Spinal cord (tissue), 9 donors: ENCODE measurements at regions not wholly inside any gene's neighbourhood (a gene's known extent, or its start where the extent isn't known, plus 50 kb on each side); places are given as distances from the start of the nearest gene placed in this dataset.

Source experiments
- DNase-seq, 6 donors: peaks; one replicate each; pipeline versions ENCODE4 v3.0.0 to v3.0.0-alpha.2; 2013 to 2015; ENCODE audit warnings: low spot score in 6 of 6, low read depth in 4 of 6
- H3K27ac ChIP-seq: one replicate; pipeline ENCODE4 v1.5.1; 2013; ENCODE audit warnings: low read depth, low read length, control low read depth
- H3K27me3 ChIP-seq: one replicate; pipeline ENCODE4 v1.6.1; 2013; ENCODE audit warnings: low read length; ENCODE audit not compliant: control insufficient read depth, insufficient read depth
- H3K36me3 ChIP-seq: one replicate; pipeline ENCODE4 v1.6.1; 2013; ENCODE audit warnings: low read length; ENCODE audit not compliant: control insufficient read depth, insufficient read depth
- H3K4me1 ChIP-seq: one replicate; pipeline ENCODE4 v1.6.1; 2013; ENCODE audit warnings: low read length; ENCODE audit not compliant: control insufficient read depth, insufficient read depth
- H3K4me3 ChIP-seq: one replicate; pipeline ENCODE4 v1.5.1; 2013; ENCODE audit warnings: low read depth, low read length, control low read depth
- H3K9me3 ChIP-seq: one replicate; pipeline ENCODE4 v1.6.1; 2013; ENCODE audit warnings: low read length; ENCODE audit not compliant: control insufficient read depth, insufficient read depth
- WGBS: methylation state at CpG from one replicate; pipeline ENCODE4 v1.1.5; 2013; ENCODE audit warnings: missing lambda C conversion rate; ENCODE audit not compliant: insufficient coverage; 5-methylcytosine and 5-hydroxymethylcytosine counted together
- donor health status: healthy.

DNA sequence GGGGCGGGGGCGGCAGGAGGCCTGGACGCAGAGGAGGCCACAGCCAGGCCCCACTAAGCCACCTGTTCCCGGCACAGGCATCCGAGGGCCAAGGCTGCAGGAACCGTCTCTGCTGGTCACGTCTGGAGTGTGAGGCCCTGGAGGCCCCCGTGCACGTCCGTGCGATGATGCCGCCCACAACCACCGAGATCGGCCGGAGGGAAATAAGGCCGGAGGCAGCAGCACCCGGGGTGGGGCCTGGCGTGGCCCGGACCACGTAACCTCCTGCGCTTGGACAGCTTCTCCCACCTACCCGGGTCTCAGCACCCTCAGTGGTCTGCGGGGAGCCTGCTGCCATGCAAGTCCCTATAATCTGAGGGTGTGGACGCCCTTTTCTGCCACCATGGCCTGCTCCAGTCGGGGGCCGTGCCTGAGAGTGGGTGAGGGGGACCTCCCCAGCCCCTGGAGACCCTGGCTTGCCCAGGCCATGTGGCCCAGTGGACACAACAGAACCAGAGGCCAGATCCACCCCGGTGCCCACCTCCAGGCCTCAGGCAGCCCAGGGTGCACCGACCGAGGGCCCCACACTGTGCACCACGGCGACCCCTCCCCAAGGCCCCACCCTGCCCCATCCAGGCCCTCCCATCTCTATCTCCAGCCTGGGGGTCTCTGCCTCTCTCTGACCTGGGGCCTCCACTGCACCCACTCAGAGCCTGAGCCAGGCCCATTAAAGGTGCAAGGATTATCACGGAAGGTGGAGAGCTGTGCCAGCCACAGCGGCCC, 83.1 kb downstream of the PDGFA start:
- H3K27me3 ChIP-seq = peaks cover 21% of the 10 kb centered on the region
- no peak overlapping the region for H3K4me3 ChIP-seq
- peaks cover 48% of the 10 kb centered on the region for H3K4me1 ChIP-seq
- no peaks in the 10 kb centered on the region for H3K9me3 ChIP-seq
- H3K27ac ChIP-seq = no peak overlapping the region
- no peaks in the 10 kb centered on the region for H3K36me3 ChIP-seq
- DNase-seq = no peak
- 85% methylated on average over 32 of the region's 33 CpGs for WGBS

DNA sequence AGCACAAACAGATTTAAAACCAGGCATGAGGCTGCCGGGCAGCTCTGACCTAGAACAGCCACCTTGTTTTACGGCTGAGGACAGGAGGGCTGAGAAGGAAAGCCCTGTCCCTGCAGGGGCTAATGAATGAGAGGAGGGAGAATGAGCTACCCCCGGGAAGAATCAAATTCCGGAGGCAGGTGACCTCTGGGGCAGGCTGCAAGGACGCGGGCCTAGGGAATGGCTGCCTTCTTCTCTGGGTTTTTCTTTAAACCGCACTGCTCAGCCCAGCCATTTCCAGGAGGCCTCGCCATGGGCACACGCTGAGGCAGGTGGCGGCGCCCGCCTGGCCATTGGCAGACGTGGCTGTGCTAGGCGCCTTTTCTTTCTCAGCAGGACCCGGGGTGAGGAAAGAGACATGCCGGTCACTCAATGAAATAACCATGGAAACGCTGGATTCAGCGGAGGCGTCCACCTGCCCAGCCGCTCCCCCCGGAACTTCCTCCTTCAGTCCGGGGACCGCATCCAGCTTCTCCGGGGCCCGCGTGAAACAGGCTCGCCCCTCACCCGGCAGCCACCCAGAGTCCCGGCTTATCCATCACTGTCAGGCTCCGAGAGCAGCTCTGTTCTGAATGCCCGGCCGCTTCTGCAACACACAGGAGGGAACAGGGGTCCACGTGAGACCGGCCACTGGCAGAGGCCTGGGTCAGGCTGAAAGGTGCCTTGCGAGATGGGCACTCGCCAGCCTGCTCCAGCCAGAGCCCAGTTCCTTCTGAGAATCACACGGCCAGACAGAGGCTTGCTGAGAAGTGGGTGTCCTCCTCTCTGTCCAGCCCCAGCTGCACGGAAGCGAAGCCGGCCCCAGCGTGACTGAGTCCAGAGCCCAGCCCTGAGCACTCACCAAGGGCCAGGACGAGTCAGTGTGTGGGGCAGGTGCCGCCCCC, 82.1 kb downstream of the PDGFA start:
- no peak overlapping the region for H3K27ac ChIP-seq
- peak in 4 of 6 donors; percentile 21 to 72 (median 39) for DNase-seq
- no peak overlapping the region for H3K4me3 ChIP-seq
- peaks cover 21% of the 10 kb centered on the region for H3K27me3 ChIP-seq
- H3K4me1 ChIP-seq = peaks cover 38% of the 10 kb centered on the region
- H3K9me3 ChIP-seq = no peaks in the 10 kb centered on the region
- no peaks in the 10 kb centered on the region for H3K36me3 ChIP-seq
- 21% methylated on average over 42 of the region's 43 CpGs for WGBS

DNA sequence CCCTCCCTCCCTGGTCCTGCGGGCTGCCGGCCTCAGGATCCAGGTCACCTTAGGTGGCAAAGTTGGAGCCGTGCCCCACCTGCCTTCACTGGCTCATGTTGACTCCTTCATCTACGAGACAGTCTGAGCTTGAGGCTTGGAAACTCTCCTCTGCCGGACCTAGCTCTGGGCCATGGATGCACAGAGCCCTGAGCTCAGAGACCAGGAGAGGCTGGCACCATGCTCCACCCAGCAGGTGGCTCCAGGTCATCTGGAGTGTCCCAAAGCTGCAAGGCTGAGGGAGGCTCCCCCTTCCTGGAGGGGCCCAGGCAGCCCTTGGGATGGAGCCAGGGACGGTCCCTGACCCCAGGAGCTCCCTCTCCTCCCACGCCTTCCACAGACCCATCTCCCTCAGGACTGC, 81.3 kb downstream of the PDGFA start:
- WGBS = 81% methylated on average over 5 of the region's 7 CpGs
- no peak for DNase-seq
- Histone ChIP-seq H3K9me3 (no peaks in the 10 kb centered on the region), H3K27me3 (peaks cover 21% of the 10 kb centered on the region), H3K27ac (no peak overlapping the region), H3K4me3 (no peak overlapping the region), H3K36me3 (no peaks in the 10 kb centered on the region), H3K4me1 (peaks cover 38% of the 10 kb centered on the region)

DNA sequence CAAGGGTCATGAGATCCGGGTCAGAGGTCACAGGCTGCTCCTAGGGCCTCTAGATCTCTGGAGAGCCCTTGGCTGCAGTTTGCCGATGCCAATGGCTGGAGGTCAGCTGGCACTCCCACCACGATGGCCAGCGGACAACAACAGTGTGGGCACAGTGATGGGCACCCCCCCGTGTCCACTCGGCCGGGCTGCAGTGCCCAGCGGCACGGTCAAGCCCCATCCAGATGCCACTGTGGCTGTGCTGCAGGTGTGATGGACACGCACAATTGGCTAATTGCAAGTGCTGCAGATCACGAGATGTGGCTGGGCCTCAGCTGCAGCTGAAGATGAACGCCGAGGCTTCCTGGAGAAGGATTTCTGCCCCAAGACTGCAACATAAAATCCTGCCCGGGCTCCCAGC, 80.7 kb downstream of the PDGFA start:
- Histone ChIP-seq H3K36me3 (no peaks in the 10 kb centered on the region), H3K27me3 (peaks cover 18% of the 10 kb centered on the region), H3K4me3 (no peak overlapping the region), H3K27ac (no peak overlapping the region), H3K9me3 (no peaks in the 10 kb centered on the region), H3K4me1 (peaks cover 38% of the 10 kb centered on the region)
- WGBS = 83% methylated on average over 14 of the region's 14 CpGs
- no peak for DNase-seq

DNA sequence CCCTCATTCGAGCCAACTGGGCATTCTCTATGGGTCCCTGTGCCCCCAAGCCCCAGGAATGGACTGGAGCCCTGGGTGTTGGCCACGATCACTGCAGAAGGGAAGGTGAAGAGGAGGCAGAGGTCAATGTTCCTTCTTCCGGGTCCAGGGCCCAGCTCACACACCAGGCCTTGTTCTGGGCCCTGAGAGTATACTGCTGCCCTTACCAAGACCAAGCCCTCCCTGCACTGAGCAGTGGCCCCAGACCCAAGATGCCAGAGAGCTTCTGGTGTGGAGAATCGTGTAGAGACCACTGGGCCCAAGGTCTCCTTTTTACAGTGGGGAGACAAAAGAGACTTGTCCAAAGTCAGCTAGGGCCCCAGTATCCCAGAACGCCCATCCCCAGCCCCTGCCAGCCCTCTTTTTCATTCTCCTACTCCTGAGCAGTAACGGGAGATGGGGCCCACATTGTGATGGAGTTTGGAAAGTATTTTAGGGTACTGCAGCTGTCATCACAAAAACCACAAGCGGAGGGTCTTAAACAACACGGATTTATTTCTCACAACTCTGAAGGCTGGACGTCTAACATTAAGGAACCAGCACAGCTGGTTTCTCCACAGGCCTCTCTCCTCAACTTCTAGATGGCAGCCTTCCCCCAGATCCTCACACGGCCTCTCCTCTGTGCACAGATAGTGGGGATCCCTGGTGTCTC, 79.4 kb downstream of the PDGFA start:
- Histone ChIP-seq H3K9me3 (no peaks in the 10 kb centered on the region), H3K27me3 (peaks cover 12% of the 10 kb centered on the region), H3K36me3 (no peaks in the 10 kb centered on the region), H3K4me1 (peaks cover 44% of the 10 kb centered on the region), H3K27ac (no peak overlapping the region), H3K4me3 (no peak overlapping the region)
- no peak for DNase-seq
- 96% methylated on average over 6 of the region's 10 CpGs for WGBS

DNA sequence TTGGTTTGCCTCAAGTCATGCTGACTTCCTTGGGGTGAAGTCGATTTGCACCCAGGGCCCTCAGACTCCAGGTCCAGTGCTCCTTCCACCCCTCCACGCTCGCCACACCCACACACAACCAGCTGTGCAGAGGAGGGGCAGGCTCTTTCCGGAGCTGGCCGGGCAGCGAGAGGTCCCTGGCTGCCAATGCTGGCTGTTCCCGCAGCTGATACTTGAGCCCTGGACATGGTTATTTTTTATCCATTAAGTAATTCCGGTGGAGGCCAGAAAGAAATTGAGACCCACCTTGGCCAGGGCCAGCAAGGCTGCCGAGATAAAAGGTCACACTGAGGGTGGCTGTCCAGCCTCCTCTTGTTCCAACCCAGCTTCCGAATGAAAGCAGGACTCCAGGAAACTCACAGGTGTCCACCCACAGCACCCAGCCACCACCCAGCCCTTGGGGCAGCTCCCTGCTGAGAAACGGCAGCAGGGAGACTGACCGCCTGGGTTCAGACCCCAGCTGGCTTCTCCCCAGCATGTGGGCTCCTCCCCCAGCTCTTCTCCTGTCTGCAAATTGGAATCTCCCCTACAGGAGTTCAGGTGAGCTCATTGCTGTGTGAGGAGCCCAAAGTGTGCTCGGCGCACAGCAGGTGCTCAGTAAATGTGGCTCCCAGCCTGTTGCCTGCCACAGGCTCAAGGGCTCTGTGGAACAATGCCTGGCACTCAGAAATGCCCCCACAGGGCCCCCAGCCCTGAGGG, 77.8 kb downstream of the PDGFA start:
- 93% methylated on average over 14 of the region's 14 CpGs for WGBS
- no peaks in the 10 kb centered on the region for H3K36me3 ChIP-seq
- H3K27ac ChIP-seq = no peak overlapping the region
- H3K4me3 ChIP-seq = no peak overlapping the region
- H3K4me1 ChIP-seq = peaks cover 43% of the 10 kb centered on the region
- no peak for DNase-seq
- peaks cover 5% of the 10 kb centered on the region for H3K27me3 ChIP-seq
- no peaks in the 10 kb centered on the region for H3K9me3 ChIP-seq

DNA sequence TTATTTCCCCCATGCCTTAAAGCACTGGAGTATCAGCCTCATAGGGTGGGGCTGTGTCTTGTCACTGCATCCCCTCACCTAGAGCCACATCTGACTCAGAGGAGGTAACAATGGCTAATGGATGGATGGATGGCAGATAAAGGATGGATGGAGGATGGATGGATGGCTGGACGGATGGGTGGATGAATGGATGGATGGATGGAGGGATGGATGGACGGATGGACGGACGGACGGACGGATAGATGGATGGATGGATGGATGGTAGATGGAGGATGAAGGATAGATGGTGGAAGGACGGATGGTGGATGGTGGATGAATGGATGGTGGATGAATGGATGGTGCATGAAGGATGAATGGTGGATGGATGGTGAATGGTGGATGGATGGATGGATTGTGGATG, 77.2 kb downstream of the PDGFA start:
- Histone ChIP-seq H3K4me3 (no peak overlapping the region), H3K36me3 (no peaks in the 10 kb centered on the region), H3K27ac (no peak overlapping the region), H3K9me3 (no peaks in the 10 kb centered on the region), H3K4me1 (peaks cover 37% of the 10 kb centered on the region), H3K27me3 (peaks cover 3% of the 10 kb centered on the region)
- 96% methylated on average over 7 of the region's 7 CpGs for WGBS
- DNase-seq = no peak

DNA sequence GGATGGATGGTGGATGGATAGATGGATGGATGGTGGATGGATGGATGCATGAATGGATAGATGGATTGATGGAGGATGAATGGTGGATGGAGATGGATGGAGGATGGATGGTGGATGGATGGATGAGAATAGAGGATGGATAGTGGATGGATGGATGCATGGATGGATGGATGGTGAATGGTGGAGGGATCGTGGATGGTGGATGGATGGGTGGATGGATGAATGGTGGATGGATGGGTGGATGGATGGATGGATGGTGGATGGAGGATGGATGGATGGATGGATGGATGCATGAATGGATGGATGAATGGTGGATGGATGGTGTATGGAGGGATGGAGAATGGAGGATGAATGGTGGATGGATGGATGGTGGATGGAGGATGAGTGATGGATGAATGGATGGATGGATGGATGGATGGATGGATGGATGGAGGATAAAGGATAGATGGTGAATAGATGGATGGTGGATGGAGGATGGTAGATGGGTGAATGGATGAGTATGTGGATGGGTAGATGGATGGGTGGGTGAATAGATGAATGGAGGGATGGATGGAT, 76.3 kb downstream of the PDGFA start:
- peaks cover 28% of the 10 kb centered on the region for H3K4me1 ChIP-seq
- H3K27ac ChIP-seq = no peak overlapping the region
- H3K36me3 ChIP-seq = no peaks in the 10 kb centered on the region
- peaks cover under 1% of the 10 kb centered on the region for H3K27me3 ChIP-seq
- H3K4me3 ChIP-seq = no peak overlapping the region
- no peaks in the 10 kb centered on the region for H3K9me3 ChIP-seq
- DNase-seq = no peak
- WGBS = 100% methylated on average over 1 of the region's 1 CpG

DNA sequence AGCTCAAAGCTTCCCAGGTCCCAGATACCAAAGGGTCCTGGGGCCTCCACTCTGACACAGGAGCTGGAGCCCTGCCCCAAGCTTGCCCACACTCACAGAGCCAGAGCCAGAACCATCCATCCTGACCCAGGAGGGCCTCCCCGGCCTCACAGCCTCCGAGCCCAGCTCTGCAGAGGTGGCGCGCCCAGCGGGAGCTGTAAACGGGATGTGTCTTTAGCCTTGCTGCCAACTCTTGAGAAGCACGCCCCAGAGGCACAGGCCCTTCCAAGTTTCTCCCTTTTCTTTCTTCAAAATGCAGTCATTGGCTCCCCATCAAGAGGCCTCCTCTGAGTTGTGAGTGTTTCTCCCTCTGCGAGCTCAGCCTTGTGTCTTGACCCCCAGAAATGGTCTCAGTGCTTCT, 75.0 kb downstream of the PDGFA start:
- 41% methylated on average over 8 of the region's 8 CpGs for WGBS
- Histone ChIP-seq H3K9me3 (no peaks in the 10 kb centered on the region), H3K4me3 (no peak overlapping the region), H3K36me3 (no peaks in the 10 kb centered on the region), H3K27ac (no peak overlapping the region), H3K4me1 (peaks cover 25% of the 10 kb centered on the region), H3K27me3 (no peaks in the 10 kb centered on the region)
- DNase-seq = peak in 1 of 6 donors; percentile 76
